ENCODE measurements at regions not wholly inside any gene's neighbourhood (a gene's known extent, or its start where the extent isn't known, plus 50 kb on each side); places are given as distances from the start of the nearest gene placed in this dataset.

DNA sequence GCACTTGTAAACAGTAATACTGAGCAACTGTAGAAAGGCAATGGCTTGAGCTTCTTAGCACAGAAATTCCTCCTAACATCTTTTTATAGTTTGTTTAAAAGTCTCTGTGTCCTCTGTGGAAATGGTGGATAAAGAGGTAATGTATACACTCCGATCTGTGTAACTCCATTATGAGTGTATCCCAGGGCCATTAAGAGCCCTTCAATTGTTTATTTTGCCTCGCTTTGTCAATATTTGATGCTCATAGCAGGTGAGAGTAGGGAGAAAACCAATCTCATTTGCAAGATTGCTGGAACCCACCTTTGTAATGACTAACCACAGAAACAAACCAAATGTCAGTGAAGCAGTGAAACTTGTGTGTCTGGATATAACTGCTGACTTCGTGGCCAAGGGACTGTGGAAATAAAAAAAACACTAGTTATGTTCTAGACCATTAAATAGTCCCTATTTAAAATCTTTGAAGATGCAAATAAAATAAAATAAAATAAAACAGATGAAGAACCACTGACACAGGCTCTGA, 598.2 kb upstream of the BOD1L1 start:
- dilution Hi-C loops (cut with MboI; ENCODE audit: extremely low pct_ligation_motif_present, low sequenced_read_pairs): no loop called here
- FAIRE-seq (no peak), DNase-seq (ENCODE audit: low read depth, low spot score) (no peak)
- H3K9me1 ChIP-seq (ENCODE audit: control insufficient read depth, extremely low read depth, insufficient read depth, low read length): no peaks in the 10 kb centered on the region
- H3K79me2 ChIP-seq (ENCODE audit: control insufficient read depth, insufficient read depth, low read length): no peaks in the 10 kb centered on the region
- TF ChIP-seq EZH2 (IDR thresholded peaks at IDR 0.05; ENCODE audit: low read length) (no peak), CTCF (optimal IDR thresholded peaks at IDR 0.05 in 1 of 3, IDR thresholded peaks at IDR 0.05 in 1 of 3, conservative IDR thresholded peaks at IDR 0.05 in 1 of 3; ENCODE audit: extremely low read depth in 1 of 3, insufficient read depth in 2 of 3, low read length in 3 of 3) (no peak)
- no peaks in the 10 kb centered on the region for H3K4me1 ChIP-seq (ENCODE audit: control insufficient read depth, extremely low read depth, insufficient read depth, low read length)
- no peaks in the 10 kb centered on the region for H3K36me3 ChIP-seq (ENCODE audit: control insufficient read depth in 2 of 2, extremely low read depth in 1 of 2, insufficient read depth in 2 of 2, low read length in 2 of 2)
- no peak overlapping the region for H3K27ac ChIP-seq (ENCODE audit: control insufficient read depth, insufficient read depth, low read length)
- no peaks in the 10 kb centered on the region for H3K27me3 ChIP-seq (ENCODE audit: control insufficient read depth, extremely low read depth, insufficient read depth, low read length)
- H3K4me3 ChIP-seq (ENCODE audit: control insufficient read depth in 2 of 3, extremely low read depth in 1 of 3, insufficient read depth in 2 of 3, low read depth in 1 of 3, low read length in 3 of 3): no peak overlapping the region
- H3K9ac ChIP-seq (ENCODE audit: control insufficient read depth, extremely low read depth, insufficient read depth, low read length): no peak overlapping the region
- no peaks in the 10 kb centered on the region for H3K9me3 ChIP-seq (ENCODE audit: control insufficient read depth, low read depth, low read length)
- H2AFZ ChIP-seq (ENCODE audit: control insufficient read depth, low read length): no peak overlapping the region
- no peaks in the 10 kb centered on the region for H4K20me1 ChIP-seq (ENCODE audit: control insufficient read depth, extremely low read depth, insufficient read depth, low read length)
- H3K4me2 ChIP-seq (ENCODE audit: control insufficient read depth, extremely low read depth, insufficient read depth, low read depth, low read length): no peak overlapping the region

DNA sequence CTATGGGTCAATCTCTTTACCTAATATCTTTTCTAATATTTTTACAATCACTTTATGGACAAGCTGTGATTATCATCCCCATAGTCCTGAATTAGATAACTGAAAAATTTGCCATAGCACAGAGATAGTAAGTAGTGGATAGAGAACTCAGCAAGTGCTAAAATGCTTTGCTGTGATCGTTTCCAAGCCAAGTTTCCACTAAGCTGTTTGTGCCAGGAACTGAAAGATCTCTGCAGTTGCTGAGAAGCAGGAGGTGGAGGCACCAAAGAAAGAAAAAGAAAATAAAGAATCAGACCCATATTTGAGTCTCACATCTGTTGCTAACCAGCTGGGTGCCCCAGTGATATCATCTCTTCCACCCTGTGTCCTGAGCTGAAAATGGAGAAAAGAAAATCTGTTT, 605.6 kb upstream of the BOD1L1 start:
- Histone ChIP-seq H3K27ac (ENCODE audit: control insufficient read depth, insufficient read depth, low read length) (no peak overlapping the region), H3K27me3 (ENCODE audit: control insufficient read depth, extremely low read depth, insufficient read depth, low read length) (no peaks in the 10 kb centered on the region), H3K36me3 (ENCODE audit: control insufficient read depth in 2 of 2, extremely low read depth in 1 of 2, insufficient read depth in 2 of 2, low read length in 2 of 2) (no peaks in the 10 kb centered on the region), H3K9me1 (ENCODE audit: control insufficient read depth, extremely low read depth, insufficient read depth, low read length) (no peaks in the 10 kb centered on the region), H3K9me3 (ENCODE audit: control insufficient read depth, low read depth, low read length) (no peaks in the 10 kb centered on the region), H3K79me2 (ENCODE audit: control insufficient read depth, insufficient read depth, low read length) (no peaks in the 10 kb centered on the region), H3K4me3 (ENCODE audit: control insufficient read depth in 2 of 3, extremely low read depth in 1 of 3, insufficient read depth in 2 of 3, low read depth in 1 of 3, low read length in 3 of 3) (no peak overlapping the region), H4K20me1 (ENCODE audit: control insufficient read depth, extremely low read depth, insufficient read depth, low read length) (no peaks in the 10 kb centered on the region), H3K4me1 (ENCODE audit: control insufficient read depth, extremely low read depth, insufficient read depth, low read length) (peaks cover 9% of the 10 kb centered on the region), H3K9ac (ENCODE audit: control insufficient read depth, extremely low read depth, insufficient read depth, low read length) (no peak overlapping the region), H3K4me2 (ENCODE audit: control insufficient read depth, extremely low read depth, insufficient read depth, low read depth, low read length) (no peak overlapping the region), H2AFZ (ENCODE audit: control insufficient read depth, low read length) (no peak overlapping the region)
- dilution Hi-C loops (cut with MboI; ENCODE audit: extremely low pct_ligation_motif_present, low sequenced_read_pairs): no loop called here
- TF ChIP-seq EZH2 (IDR thresholded peaks at IDR 0.05; ENCODE audit: low read length) (no peak), CTCF (optimal IDR thresholded peaks at IDR 0.05 in 1 of 3, IDR thresholded peaks at IDR 0.05 in 1 of 3, conservative IDR thresholded peaks at IDR 0.05 in 1 of 3; ENCODE audit: extremely low read depth in 1 of 3, insufficient read depth in 2 of 3, low read length in 3 of 3) (no peak)
- FAIRE-seq (no peak), DNase-seq (ENCODE audit: low read depth, low spot score) (no peak)
